ENCODE measurements at regions not wholly inside any gene's neighbourhood (a gene's known extent, or its start where the extent isn't known, plus 50 kb on each side); places are given as distances from the start of the nearest gene placed in this dataset.

GRCh38 chr3:82520846-82521245 lies 759.4 kb upstream of the GBE1 start:
- no peaks in the 10 kb centered on the region for H3K27me3 ChIP-seq (ENCODE audit: control insufficient read depth, insufficient read depth, low read length)
- H3K36me3 ChIP-seq (ENCODE audit: control insufficient read depth, insufficient read depth, low read length), result no peaks in the 10 kb centered on the region
- no peak overlapping the region for H3K27ac ChIP-seq (ENCODE audit: low read depth, low read length)
- H3K9me3 ChIP-seq (ENCODE audit: control insufficient read depth, insufficient read depth, low read depth, low read length), result no peaks in the 10 kb centered on the region
- no peak overlapping the region for H3K9ac ChIP-seq (ENCODE audit: low read length)
- peaks cover 5% of the 10 kb centered on the region; the same call in 1 of the 2 replicates for H3K4me1 ChIP-seq (ENCODE audit: control insufficient read depth, insufficient read depth, low read length)
- no peak overlapping the region for H3K4me3 ChIP-seq (ENCODE audit: low read depth, low read length)

GRCh38 chr3:82509951-82510603 lies 748.6 kb upstream of the GBE1 start:
- H3K36me3 ChIP-seq (ENCODE audit: control insufficient read depth, insufficient read depth, low read length), result no peaks in the 10 kb centered on the region
- peaks cover 2% of the 10 kb centered on the region; the same call in 1 of the 2 replicates for H3K9me3 ChIP-seq (ENCODE audit: control insufficient read depth, insufficient read depth, low read depth, low read length)
- H3K4me1 ChIP-seq (ENCODE audit: control insufficient read depth, insufficient read depth, low read length), result no peaks in the 10 kb centered on the region
- H3K4me3 ChIP-seq (ENCODE audit: low read depth, low read length), result no peak overlapping the region
- H3K27me3 ChIP-seq (ENCODE audit: control insufficient read depth, insufficient read depth, low read length), result no peaks in the 10 kb centered on the region
- no peak overlapping the region for H3K9ac ChIP-seq (ENCODE audit: low read length)
- H3K27ac ChIP-seq (ENCODE audit: low read depth, low read length), result no peak overlapping the region

- no peaks in the 10 kb centered on the region for H3K27me3 ChIP-seq (ENCODE audit: control insufficient read depth, insufficient read depth, low read length)
- H3K9me3 ChIP-seq (ENCODE audit: control insufficient read depth, insufficient read depth, low read depth, low read length), result peaks cover 2% of the 10 kb centered on the region; the same call in 1 of the 2 replicates
- no peak overlapping the region for H3K4me3 ChIP-seq (ENCODE audit: low read depth, low read length)
- H3K36me3 ChIP-seq (ENCODE audit: control insufficient read depth, insufficient read depth, low read length), result no peaks in the 10 kb centered on the region
- no peak overlapping the region for H3K27ac ChIP-seq (ENCODE audit: low read depth, low read length)
- no peaks in the 10 kb centered on the region for H3K4me1 ChIP-seq (ENCODE audit: control insufficient read depth, insufficient read depth, low read length)
- H3K9ac ChIP-seq (ENCODE audit: low read length), result no peak overlapping the region
Observed at GRCh38 chr3:82509106-82509842, 747.8 kb upstream of the GBE1 start.

- Histone ChIP-seq H3K4me3 (ENCODE audit: low read depth, low read length) (no peak overlapping the region), H3K36me3 (ENCODE audit: control insufficient read depth, insufficient read depth, low read length) (no peaks in the 10 kb centered on the region), H3K4me1 (ENCODE audit: control insufficient read depth, insufficient read depth, low read length) (no peaks in the 10 kb centered on the region), H3K27ac (ENCODE audit: low read depth, low read length) (no peak overlapping the region), H3K9me3 (ENCODE audit: control insufficient read depth, insufficient read depth, low read depth, low read length) (peaks cover 2% of the 10 kb centered on the region; the same call in 1 of the 2 replicates), H3K27me3 (ENCODE audit: control insufficient read depth, insufficient read depth, low read length) (no peaks in the 10 kb centered on the region), H3K9ac (ENCODE audit: low read length) (no peak overlapping the region)
Observed at GRCh38 chr3:82506204-82506603, 744.8 kb upstream of the GBE1 start.

GRCh38 chr3:82505079-82505756 lies 743.8 kb upstream of the GBE1 start:
- H3K9ac ChIP-seq (ENCODE audit: low read length), result no peak overlapping the region
- no peaks in the 10 kb centered on the region for H3K4me1 ChIP-seq (ENCODE audit: control insufficient read depth, insufficient read depth, low read length)
- H3K4me3 ChIP-seq (ENCODE audit: low read depth, low read length), result no peak overlapping the region
- no peak overlapping the region for H3K27ac ChIP-seq (ENCODE audit: low read depth, low read length)
- H3K27me3 ChIP-seq (ENCODE audit: control insufficient read depth, insufficient read depth, low read length), result no peaks in the 10 kb centered on the region
- no peaks in the 10 kb centered on the region for H3K36me3 ChIP-seq (ENCODE audit: control insufficient read depth, insufficient read depth, low read length)
- H3K9me3 ChIP-seq (ENCODE audit: control insufficient read depth, insufficient read depth, low read depth, low read length), result peaks cover 2% of the 10 kb centered on the region; the same call in 1 of the 2 replicates

- Histone ChIP-seq H3K4me3 (ENCODE audit: low read depth, low read length) (no peak overlapping the region), H3K36me3 (ENCODE audit: control insufficient read depth, insufficient read depth, low read length) (no peaks in the 10 kb centered on the region), H3K27me3 (ENCODE audit: control insufficient read depth, insufficient read depth, low read length) (no peaks in the 10 kb centered on the region), H3K9ac (ENCODE audit: low read length) (no peak overlapping the region), H3K9me3 (ENCODE audit: control insufficient read depth, insufficient read depth, low read depth, low read length) (no peaks in the 10 kb centered on the region), H3K4me1 (ENCODE audit: control insufficient read depth, insufficient read depth, low read length) (no peaks in the 10 kb centered on the region), H3K27ac (ENCODE audit: low read depth, low read length) (no peak overlapping the region)
Observed at GRCh38 chr3:82498186-82498585, 736.7 kb upstream of the GBE1 start.

- Histone ChIP-seq H3K36me3 (ENCODE audit: control insufficient read depth, insufficient read depth, low read length) (no peaks in the 10 kb centered on the region), H3K27me3 (ENCODE audit: control insufficient read depth, insufficient read depth, low read length) (no peaks in the 10 kb centered on the region), H3K27ac (ENCODE audit: low read depth, low read length) (no peak overlapping the region), H3K9ac (ENCODE audit: low read length) (no peak overlapping the region), H3K4me3 (ENCODE audit: low read depth, low read length) (no peak overlapping the region), H3K9me3 (ENCODE audit: control insufficient read depth, insufficient read depth, low read depth, low read length) (no peaks in the 10 kb centered on the region), H3K4me1 (ENCODE audit: control insufficient read depth, insufficient read depth, low read length) (no peaks in the 10 kb centered on the region)
Observed at GRCh38 chr3:82496890-82497560, 735.6 kb upstream of the GBE1 start.

- Histone ChIP-seq H3K27me3 (ENCODE audit: control insufficient read depth, insufficient read depth, low read length) (no peaks in the 10 kb centered on the region), H3K27ac (ENCODE audit: low read depth, low read length) (no peak overlapping the region), H3K9me3 (ENCODE audit: control insufficient read depth, insufficient read depth, low read depth, low read length) (no peaks in the 10 kb centered on the region), H3K36me3 (ENCODE audit: control insufficient read depth, insufficient read depth, low read length) (no peaks in the 10 kb centered on the region), H3K9ac (ENCODE audit: low read length) (no peak overlapping the region), H3K4me1 (ENCODE audit: control insufficient read depth, insufficient read depth, low read length) (no peaks in the 10 kb centered on the region), H3K4me3 (ENCODE audit: low read depth, low read length) (no peak overlapping the region)
Observed at GRCh38 chr3:82495655-82496054, 734.2 kb upstream of the GBE1 start.

- Histone ChIP-seq H3K36me3 (ENCODE audit: control insufficient read depth, insufficient read depth, low read length) (no peaks in the 10 kb centered on the region), H3K9ac (ENCODE audit: low read length) (no peak overlapping the region), H3K27ac (ENCODE audit: low read depth, low read length) (no peak overlapping the region), H3K4me3 (ENCODE audit: low read depth, low read length) (no peak overlapping the region), H3K9me3 (ENCODE audit: control insufficient read depth, insufficient read depth, low read depth, low read length) (no peaks in the 10 kb centered on the region), H3K27me3 (ENCODE audit: control insufficient read depth, insufficient read depth, low read length) (no peaks in the 10 kb centered on the region), H3K4me1 (ENCODE audit: control insufficient read depth, insufficient read depth, low read length) (no peaks in the 10 kb centered on the region)
Observed at GRCh38 chr3:82494977-82495489, 733.6 kb upstream of the GBE1 start.

GRCh38 chr3:82493858-82494257 lies 732.4 kb upstream of the GBE1 start:
- Histone ChIP-seq H3K9me3 (ENCODE audit: control insufficient read depth, insufficient read depth, low read depth, low read length) (no peaks in the 10 kb centered on the region), H3K27ac (ENCODE audit: low read depth, low read length) (no peak overlapping the region), H3K9ac (ENCODE audit: low read length) (no peak overlapping the region), H3K36me3 (ENCODE audit: control insufficient read depth, insufficient read depth, low read length) (no peaks in the 10 kb centered on the region), H3K27me3 (ENCODE audit: control insufficient read depth, insufficient read depth, low read length) (no peaks in the 10 kb centered on the region), H3K4me3 (ENCODE audit: low read depth, low read length) (no peak overlapping the region), H3K4me1 (ENCODE audit: control insufficient read depth, insufficient read depth, low read length) (no peaks in the 10 kb centered on the region)

Measured in HUES6 (cell line).